Left ventricle myocardium inferior (tissue), 1 donor: ENCODE measurements at regions not wholly inside any gene's neighbourhood (a gene's known extent, or its start where the extent isn't known, plus 50 kb on each side); places are given as distances from the start of the nearest gene placed in this dataset.
A peak's percentile ranks its signal among the peaks of the same experiment; 100 is the strongest.

Source experiments
- DNase-seq: peaks from one replicate; pipeline ENCODE4 v3.0.0-alpha.2; 2020
- H3K27ac ChIP-seq: fragments of 200-600 bp; replicated peaks from 2 replicates; pipeline ENCODE4 v1.8.0; 2021
- H3K27me3 ChIP-seq: fragments of 200-600 bp; 2 replicates; pipeline ENCODE4 v1.8.0; 2021; ENCODE audit warnings: low read depth
- H3K36me3 ChIP-seq: fragments of 200-600 bp; 2 replicates; pipeline ENCODE4 v1.8.0; 2021
- H3K4me1 ChIP-seq: fragments of 200-600 bp; 2 replicates; pipeline ENCODE4 v1.8.0; 2021
- H3K4me3 ChIP-seq: fragments of 200-600 bp; 2 replicates; pipeline ENCODE4 v1.8.0; 2021; ENCODE audit warnings: mild to moderate bottlenecking, moderate library complexity
- H3K9me3 ChIP-seq: fragments of 200-600 bp; replicated peaks from 2 replicates; pipeline ENCODE4 v1.8.0; 2021
- CTCF ChIP-seq: fragments of 200-600 bp; IDR thresholded peaks from 2 replicates; pipeline ENCODE4 v1.8.0; 2021; ENCODE audit warnings: antibody characterized with exemption, mild to moderate bottlenecking, borderline replicate concordance
- intact Hi-C: fragments of 100-400 bp; cut with micrococcal nuclease; formaldehyde crosslinking; loops from one replicate; pipeline ENCODE4 v1.11.0; 2022
- donor health status: DM: no; HTN: yes; CAD: no; lungs with severe emphysema.

GRCh38 chr4:79638735-79639134, 230.7 kb upstream of the GK2 start:
- H3K4me1 ChIP-seq: no peaks in the 10 kb centered on the region
- no peaks in the 10 kb centered on the region for H3K9me3 ChIP-seq
- intact Hi-C loops: no loop called here
- no peak for DNase-seq
- H3K4me3 ChIP-seq: no peak overlapping the region
- no peaks in the 10 kb centered on the region for H3K36me3 ChIP-seq
- no peak for TF ChIP-seq CTCF
- H3K27ac ChIP-seq: no peak overlapping the region
- no peaks in the 10 kb centered on the region for H3K27me3 ChIP-seq

- no peak overlapping the region for H3K4me3 ChIP-seq
- H3K4me1 ChIP-seq: no peaks in the 10 kb centered on the region
- H3K27me3 ChIP-seq: no peaks in the 10 kb centered on the region
- TF ChIP-seq CTCF: no peak
- no peak overlapping the region for H3K27ac ChIP-seq
- intact Hi-C loops: no loop called here
- H3K36me3 ChIP-seq: no peaks in the 10 kb centered on the region
- H3K9me3 ChIP-seq: no peaks in the 10 kb centered on the region
- no peak for DNase-seq
Observed at GRCh38 chr4:79636991-79637390, 229.0 kb upstream of the GK2 start.

DNA sequence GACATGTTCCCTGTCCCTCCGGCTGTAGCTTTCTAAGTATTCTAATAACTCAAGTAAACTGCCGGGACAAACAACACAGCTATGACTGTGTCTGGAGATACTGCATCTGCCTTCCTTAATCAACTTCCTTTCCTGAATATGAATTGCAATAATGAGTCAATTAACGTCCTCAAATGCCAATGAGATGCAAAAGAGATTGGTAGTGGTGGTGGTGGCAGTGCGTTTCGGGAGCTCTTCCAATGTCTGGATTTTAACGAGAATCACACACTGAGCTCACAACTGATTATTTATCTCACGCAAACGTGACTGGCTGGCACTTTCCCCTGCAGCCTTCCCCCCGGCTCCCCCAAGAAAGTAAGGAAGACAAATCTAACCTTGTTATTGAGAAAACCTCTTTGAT, 226.1 kb upstream of the GK2 start:
- Histone ChIP-seq H3K4me1 (no peaks in the 10 kb centered on the region), H3K9me3 (no peaks in the 10 kb centered on the region), H3K4me3 (no peak overlapping the region), H3K27ac (no peak overlapping the region), H3K36me3 (no peaks in the 10 kb centered on the region), H3K27me3 (no peaks in the 10 kb centered on the region)
- intact Hi-C loops: no loop called here
- DNase-seq: no peak
- TF ChIP-seq CTCF: no peak

DNA sequence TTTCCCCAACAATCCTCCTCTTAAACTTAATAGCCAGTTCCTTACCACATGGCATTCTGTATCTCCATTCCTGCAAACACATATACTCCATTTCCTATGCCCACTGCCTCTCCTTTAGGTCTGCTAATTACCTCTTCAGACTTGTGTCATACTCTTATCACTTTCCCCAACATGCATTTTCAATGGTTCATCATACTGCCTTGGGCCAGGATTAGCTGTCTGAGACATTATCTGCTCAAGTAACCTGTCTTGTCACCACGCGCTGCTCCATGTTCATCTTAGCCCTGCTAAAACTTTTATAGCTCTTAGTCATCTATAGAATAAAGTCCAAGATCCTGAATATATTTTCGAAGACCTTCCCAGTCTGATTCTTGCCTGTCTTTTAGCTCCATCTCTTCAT, 224.1 kb upstream of the GK2 start:
- no peaks in the 10 kb centered on the region for H3K9me3 ChIP-seq
- H3K4me3 ChIP-seq: no peak overlapping the region
- no peaks in the 10 kb centered on the region for H3K27me3 ChIP-seq
- intact Hi-C loops: no loop called here
- H3K4me1 ChIP-seq: no peaks in the 10 kb centered on the region
- DNase-seq: no peak
- no peak overlapping the region for H3K27ac ChIP-seq
- no peaks in the 10 kb centered on the region for H3K36me3 ChIP-seq
- no peak for TF ChIP-seq CTCF

DNA sequence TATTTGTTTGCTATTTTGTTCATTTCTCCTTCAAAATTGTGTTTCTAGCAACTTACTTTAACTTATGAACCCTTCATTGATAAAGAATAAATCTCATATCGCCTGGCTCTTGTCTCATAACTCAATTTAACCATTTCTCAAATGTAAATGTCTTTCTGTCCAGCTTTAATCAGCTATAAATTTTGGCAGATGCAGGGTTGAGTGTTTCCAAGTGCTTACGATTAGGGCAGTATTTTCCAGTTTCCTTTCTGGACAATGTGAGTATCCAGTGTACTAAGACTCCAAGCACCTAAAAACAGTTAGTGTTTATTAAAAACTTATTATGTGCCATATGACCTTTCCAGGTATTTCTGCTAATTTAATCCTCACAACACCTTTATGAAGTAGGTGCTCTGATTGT, 218.6 kb upstream of the GK2 start:
- no peak for TF ChIP-seq CTCF
- no peaks in the 10 kb centered on the region for H3K36me3 ChIP-seq
- H3K27ac ChIP-seq: no peak overlapping the region
- intact Hi-C loops: no loop called here
- DNase-seq: no peak
- peak overlapping the region; percentile 14 for H3K4me3 ChIP-seq
- no peaks in the 10 kb centered on the region for H3K9me3 ChIP-seq
- peaks cover 5% of the 10 kb centered on the region for H3K4me1 ChIP-seq
- no peaks in the 10 kb centered on the region for H3K27me3 ChIP-seq

GRCh38 chr4:79626101-79626500, 218.1 kb upstream of the GK2 start:
- peaks cover 5% of the 10 kb centered on the region for H3K4me1 ChIP-seq
- intact Hi-C loops: no loop called here
- no peaks in the 10 kb centered on the region for H3K27me3 ChIP-seq
- H3K4me3 ChIP-seq: peak overlapping the region; percentile 14
- no peak overlapping the region for H3K27ac ChIP-seq
- no peaks in the 10 kb centered on the region for H3K36me3 ChIP-seq
- DNase-seq: no peak
- no peak for TF ChIP-seq CTCF
- H3K9me3 ChIP-seq: no peaks in the 10 kb centered on the region
